ENCODE measurements at regions not wholly inside any gene's neighbourhood (a gene's known extent, or its start where the extent isn't known, plus 50 kb on each side); places are given as distances from the start of the nearest gene placed in this dataset.

- DNase-seq (no peak), ATAC-seq (ENCODE audit: low FRiP score in 2 of 2) (no peak)
- no peaks in the 10 kb centered on the region for H3K27me3 ChIP-seq
- TF ChIP-seq POLR2A (IDR thresholded peaks at IDR 0.05) (no peak), EP300 (IDR thresholded peaks at IDR 0.05) (no peak), CTCF (IDR thresholded peaks at IDR 0.05) (no peak), POLR2AphosphoS5 (IDR thresholded peaks at IDR 0.05) (no peak)
- no peak overlapping the region for H3K27ac ChIP-seq
- no peaks in the 10 kb centered on the region for H3K4me1 ChIP-seq
- no peaks in the 10 kb centered on the region for H3K9me3 ChIP-seq
- no peaks in the 10 kb centered on the region for H3K36me3 ChIP-seq
- H3K4me3 ChIP-seq: no peak overlapping the region
- WGBS, 2 donors: 15 to 26% methylated on average over 3 of the region's 3 CpGs
Measured at GRCh38 chrX:7647831-7648230, 195.1 kb upstream of the VCX start.

GRCh38 chrX:7641141-7641540 lies 201.8 kb upstream of the VCX start:
- DNase-seq: no peak
- no peak for TF ChIP-seq POLR2AphosphoS5 (IDR thresholded peaks at IDR 0.05)
- no peak for TF ChIP-seq EP300 (IDR thresholded peaks at IDR 0.05)
- TF ChIP-seq POLR2A (IDR thresholded peaks at IDR 0.05): no peak
- no peak for TF ChIP-seq CTCF (IDR thresholded peaks at IDR 0.05)
- Histone ChIP-seq H3K27ac (no peak overlapping the region), H3K27me3 (no peaks in the 10 kb centered on the region), H3K4me1 (no peaks in the 10 kb centered on the region), H3K9me3 (no peaks in the 10 kb centered on the region), H3K4me3 (no peak overlapping the region), H3K36me3 (no peaks in the 10 kb centered on the region)
- no peak for ATAC-seq (ENCODE audit: low FRiP score in 2 of 2)
- WGBS, 2 donors: 87 to 95% methylated on average over 2 of the region's 2 CpGs

GRCh38 chrX:7640392-7640791 lies 202.6 kb upstream of the VCX start:
- ATAC-seq (ENCODE audit: low FRiP score in 2 of 2): no peak
- no peak for TF ChIP-seq POLR2AphosphoS5 (IDR thresholded peaks at IDR 0.05)
- no peak for TF ChIP-seq POLR2A (IDR thresholded peaks at IDR 0.05)
- TF ChIP-seq CTCF (IDR thresholded peaks at IDR 0.05): no peak
- no peak for TF ChIP-seq EP300 (IDR thresholded peaks at IDR 0.05)

GRCh38 chrX:7638078-7638710 lies 204.8 kb upstream of the VCX start:
- no peaks in the 10 kb centered on the region for H3K36me3 ChIP-seq
- 82 to 90% methylated on average over 7 of the region's 7 CpGs for WGBS, 2 donors
- no peak for TF ChIP-seq EP300 (IDR thresholded peaks at IDR 0.05)
- TF ChIP-seq CTCF (IDR thresholded peaks at IDR 0.05): no peak
- TF ChIP-seq POLR2A (IDR thresholded peaks at IDR 0.05): no peak
- TF ChIP-seq POLR2AphosphoS5 (IDR thresholded peaks at IDR 0.05): no peak
- no peaks in the 10 kb centered on the region for H3K27me3 ChIP-seq
- no peak for DNase-seq
- H3K4me3 ChIP-seq: no peak overlapping the region
- ATAC-seq (ENCODE audit: low FRiP score in 2 of 2): no peak
- no peak overlapping the region for H3K27ac ChIP-seq
- no peaks in the 10 kb centered on the region for H3K9me3 ChIP-seq
- H3K4me1 ChIP-seq: no peaks in the 10 kb centered on the region

More at GRCh38 chrX:7640392-7640791, 202.6 kb upstream of the VCX start:
- WGBS, 2 donors: 75 to 76% methylated on average over 2 of the region's 2 CpGs
- no peak overlapping the region for H3K27ac ChIP-seq
- no peaks in the 10 kb centered on the region for H3K9me3 ChIP-seq
- DNase-seq: no peak
- no peaks in the 10 kb centered on the region for H3K27me3 ChIP-seq
- no peaks in the 10 kb centered on the region for H3K4me1 ChIP-seq
- no peaks in the 10 kb centered on the region for H3K36me3 ChIP-seq
- H3K4me3 ChIP-seq: no peak overlapping the region

GRCh38 chrX:7637066-7637465 lies 205.9 kb upstream of the VCX start:
- H3K4me1 ChIP-seq: no peaks in the 10 kb centered on the region

More at GRCh38 chrX:7637066-7637465, 205.9 kb upstream of the VCX start:
- ATAC-seq (ENCODE audit: low FRiP score in 2 of 2) (no peak), DNase-seq (no peak)
- Histone ChIP-seq H3K4me3 (no peak overlapping the region), H3K36me3 (no peaks in the 10 kb centered on the region), H3K9me3 (no peaks in the 10 kb centered on the region), H3K27me3 (no peaks in the 10 kb centered on the region), H3K27ac (no peak overlapping the region)
- no peak for TF ChIP-seq POLR2A (IDR thresholded peaks at IDR 0.05)
- WGBS, 2 donors: 68 to 74% methylated on average over 3 of the region's 3 CpGs
